Activated CD4-positive, alpha-beta T cell treated with anti-CD3 and anti-CD28 coated beads for 36 hours (primary cell): ENCODE measurements at regions not wholly inside any gene's neighbourhood (a gene's known extent, or its start where the extent isn't known, plus 50 kb on each side); places are given as distances from the start of the nearest gene placed in this dataset.

Source experiments
- ATAC-seq: fragments of 200-7000 bp; cut with Tn5 transposase; one replicate; pipeline ENCODE4 v1.10.0; 2021; ENCODE audit warnings: mild to moderate bottlenecking, moderate library complexity
- CTCF ChIA-PET: fragments of 350-600 bp; sonication (Branson Sonifier 250); formaldehyde crosslinking; loops from one replicate; lab custom pipeline; 2021; ENCODE audit warnings: antibody characterized with exemption; lab: Charles Lee
- POLR2A ChIA-PET: fragments of 350-600 bp; sonication (Branson Sonifier 250); formaldehyde crosslinking; loops from one replicate; lab custom pipeline; 2021; ENCODE audit warnings: antibody characterized with exemption, inconsistent platforms; lab: Charles Lee
- DNase-seq: peaks from one replicate; pipeline ENCODE4 v3.0.0-alpha.2; 2020
- H3K27ac Mint-ChIP-seq: one replicate; pipeline ENCODE4 v1.8.0; 2021; ENCODE audit warnings: mixed read lengths
- H3K27me3 Mint-ChIP-seq: one replicate; pipeline ENCODE4 v1.8.0; 2021; ENCODE audit warnings: mixed read lengths
- H3K36me3 Mint-ChIP-seq: one replicate; pipeline ENCODE4 v1.8.0; 2021; ENCODE audit warnings: low read depth, mixed read lengths
- H3K4me1 Mint-ChIP-seq: one replicate; pipeline ENCODE4 v1.8.0; 2021; ENCODE audit warnings: mixed read lengths
- H3K4me3 Mint-ChIP-seq: one replicate; pipeline ENCODE4 v1.8.0; 2021; ENCODE audit warnings: mild to moderate bottlenecking, moderate library complexity, mixed read lengths
- H3K9me3 Mint-ChIP-seq: one replicate; pipeline ENCODE4 v1.8.0; 2021; ENCODE audit warnings: low read depth, mixed read lengths
- intact Hi-C, 2 experiments: fragments of 100-400 bp; cut with DNase I in 1 of 2; cut with micrococcal nuclease in 1 of 2; formaldehyde crosslinking; loops; one replicate each; pipeline versions ENCODE4 v1.14.2 to v1.15.1; 2022 to 2024; cut with DNase I, micrococcal nuclease

GRCh38 chr4:119728185-119728584 lies 99.6 kb upstream of the PDE5A start:
- CTCF ChIA-PET, result interaction anchor here (0.7 to 0.9 kb wide), 2 partner anchors 18 to 51 kb away, joined by 3 to 4 read pairs; no protein-coding TSS in a partner anchor
- Mint-ChIP-seq H3K36me3 (no peaks in the 10 kb centered on the region), H3K9me3 (no peaks in the 10 kb centered on the region), H3K27me3 (no peaks in the 10 kb centered on the region), H3K4me3 (no peak overlapping the region), H3K4me1 (no peaks in the 10 kb centered on the region), H3K27ac (no peak overlapping the region)
- ATAC-seq, result no peak
- intact Hi-C loops, result no loop called here
- POLR2A ChIA-PET, result no interaction called here
- no peak for DNase-seq

GRCh38 chr4:119726505-119726904 lies 97.9 kb upstream of the PDE5A start:
- H3K4me3 Mint-ChIP-seq, result no peak overlapping the region
- H3K9me3 Mint-ChIP-seq, result no peaks in the 10 kb centered on the region
- H3K36me3 Mint-ChIP-seq, result no peaks in the 10 kb centered on the region
- H3K27ac Mint-ChIP-seq, result no peak overlapping the region
- no peak for DNase-seq
- CTCF ChIA-PET, result no interaction called here
- ATAC-seq, result no peak
- intact Hi-C loops, result no loop called here
- POLR2A ChIA-PET, result no interaction called here
- H3K4me1 Mint-ChIP-seq, result no peaks in the 10 kb centered on the region
- no peaks in the 10 kb centered on the region for H3K27me3 Mint-ChIP-seq

- H3K4me3 Mint-ChIP-seq, result no peak overlapping the region
- H3K4me1 Mint-ChIP-seq, result no peaks in the 10 kb centered on the region
- no peak for ATAC-seq
- H3K9me3 Mint-ChIP-seq, result no peaks in the 10 kb centered on the region
- DNase-seq, result no peak
- POLR2A ChIA-PET, result no interaction called here
- no peaks in the 10 kb centered on the region for H3K27me3 Mint-ChIP-seq
- H3K27ac Mint-ChIP-seq, result no peak overlapping the region
- no peaks in the 10 kb centered on the region for H3K36me3 Mint-ChIP-seq
- CTCF ChIA-PET, result interaction anchor here (1.3 kb wide), 1 partner anchor 12 kb away, joined by 4 read pairs; no protein-coding TSS in a partner anchor
- intact Hi-C loops, result no loop called here
These were observed 97.2 kb upstream of the PDE5A start for GRCh38 chr4:119725688-119726330.

GRCh38 chr4:119725011-119725410 lies 96.4 kb upstream of the PDE5A start:
- ATAC-seq (no peak), DNase-seq (no peak)
- no peak overlapping the region for H3K27ac Mint-ChIP-seq
- POLR2A ChIA-PET, result no interaction called here
- no peaks in the 10 kb centered on the region for H3K36me3 Mint-ChIP-seq
- H3K9me3 Mint-ChIP-seq, result peaks cover 3% of the 10 kb centered on the region
- CTCF ChIA-PET, result interaction anchor here (1.3 kb wide), 1 partner anchor 11 kb away, joined by 4 read pairs; no protein-coding TSS in a partner anchor
- intact Hi-C loops, result no loop called here
- no peaks in the 10 kb centered on the region for H3K27me3 Mint-ChIP-seq
- no peak overlapping the region for H3K4me3 Mint-ChIP-seq
- H3K4me1 Mint-ChIP-seq, result no peaks in the 10 kb centered on the region

GRCh38 chr4:119722670-119723069 lies 94.1 kb upstream of the PDE5A start:
- CTCF ChIA-PET, result no interaction called here

GRCh38 chr4:119721878-119722277 lies 93.3 kb upstream of the PDE5A start:
- peaks cover 10% of the 10 kb centered on the region for H3K9me3 Mint-ChIP-seq
- DNase-seq (no peak), ATAC-seq (no peak)
- H3K4me1 Mint-ChIP-seq, result no peaks in the 10 kb centered on the region
- no peak overlapping the region for H3K27ac Mint-ChIP-seq
- intact Hi-C loops, result no loop called here
- H3K36me3 Mint-ChIP-seq, result no peaks in the 10 kb centered on the region
- ChIA-PET CTCF (no interaction called here), POLR2A (no interaction called here)
- no peak overlapping the region for H3K4me3 Mint-ChIP-seq
- no peaks in the 10 kb centered on the region for H3K27me3 Mint-ChIP-seq

More at GRCh38 chr4:119722670-119723069, 94.1 kb upstream of the PDE5A start:
- no peaks in the 10 kb centered on the region for H3K36me3 Mint-ChIP-seq
- no peak overlapping the region for H3K4me3 Mint-ChIP-seq
- ATAC-seq (no peak), DNase-seq (no peak)
- no peaks in the 10 kb centered on the region for H3K27me3 Mint-ChIP-seq
- no peak overlapping the region for H3K27ac Mint-ChIP-seq
- H3K9me3 Mint-ChIP-seq, result peaks cover 8% of the 10 kb centered on the region
- intact Hi-C loops, result no loop called here
- no peaks in the 10 kb centered on the region for H3K4me1 Mint-ChIP-seq
- POLR2A ChIA-PET, result no interaction called here

- intact Hi-C loops, result no loop called here
- Mint-ChIP-seq H3K36me3 (no peaks in the 10 kb centered on the region), H3K27me3 (peaks cover 6% of the 10 kb centered on the region), H3K9me3 (peaks cover 23% of the 10 kb centered on the region), H3K4me1 (no peaks in the 10 kb centered on the region), H3K4me3 (no peak overlapping the region), H3K27ac (no peak overlapping the region)
- no peak for DNase-seq
- no peak for ATAC-seq
- CTCF ChIA-PET, result interaction anchor here (0.7 kb wide), 1 partner anchor 1458 kb away, joined by 3 read pairs; no protein-coding TSS in a partner anchor
- POLR2A ChIA-PET, result no interaction called here
These were observed 87.2 kb upstream of the PDE5A start for GRCh38 chr4:119715490-119716445.

- Mint-ChIP-seq H3K27ac (no peak overlapping the region), H3K4me1 (no peaks in the 10 kb centered on the region), H3K4me3 (no peak overlapping the region), H3K36me3 (no peaks in the 10 kb centered on the region), H3K27me3 (peaks cover 10% of the 10 kb centered on the region), H3K9me3 (peaks cover 4% of the 10 kb centered on the region)
- DNase-seq (no peak), ATAC-seq (no peak)
- ChIA-PET POLR2A (no interaction called here), CTCF (no interaction called here)
- intact Hi-C loops, result no loop called here
These were observed 80.8 kb upstream of the PDE5A start for GRCh38 chr4:119709418-119709817.

- H3K9me3 Mint-ChIP-seq, result peaks cover 4% of the 10 kb centered on the region
- POLR2A ChIA-PET, result no interaction called here
- no peak overlapping the region for H3K27ac Mint-ChIP-seq
These were observed 78.7 kb upstream of the PDE5A start for GRCh38 chr4:119707336-119707735.

GRCh38 chr4:119706804-119707203 lies 78.2 kb upstream of the PDE5A start:
- CTCF ChIA-PET, result no interaction called here
- Mint-ChIP-seq H3K4me1 (no peaks in the 10 kb centered on the region), H3K27ac (no peak overlapping the region), H3K9me3 (peaks cover 4% of the 10 kb centered on the region), H3K4me3 (no peak overlapping the region), H3K27me3 (peaks cover 10% of the 10 kb centered on the region), H3K36me3 (no peaks in the 10 kb centered on the region)
- intact Hi-C loops, result no loop called here
- DNase-seq, result no peak
- ATAC-seq, result no peak
- POLR2A ChIA-PET, result no interaction called here

More at GRCh38 chr4:119707336-119707735, 78.7 kb upstream of the PDE5A start:
- H3K36me3 Mint-ChIP-seq, result no peaks in the 10 kb centered on the region
- intact Hi-C loops, result no loop called here
- DNase-seq (no peak), ATAC-seq (no peak)
- H3K4me1 Mint-ChIP-seq, result no peaks in the 10 kb centered on the region
- CTCF ChIA-PET, result no interaction called here
- peaks cover 10% of the 10 kb centered on the region for H3K27me3 Mint-ChIP-seq
- no peak overlapping the region for H3K4me3 Mint-ChIP-seq

GRCh38 chr4:119697887-119698393 lies 69.3 kb upstream of the PDE5A start:
- intact Hi-C loops, result no loop called here
- DNase-seq (no peak), ATAC-seq (peak; percentile 19)
- Mint-ChIP-seq H3K4me3 (no peak overlapping the region), H3K27me3 (peaks cover 18% of the 10 kb centered on the region), H3K27ac (no peak overlapping the region), H3K36me3 (no peaks in the 10 kb centered on the region), H3K9me3 (no peaks in the 10 kb centered on the region), H3K4me1 (no peaks in the 10 kb centered on the region)
- POLR2A ChIA-PET, result no interaction called here
- CTCF ChIA-PET, result no interaction called here
